ENCODE measurements at regions not wholly inside any gene's neighbourhood (a gene's known extent, or its start where the extent isn't known, plus 50 kb on each side); places are given as distances from the start of the nearest gene placed in this dataset.

- no peak for DNase-seq
Observed at GRCh38 chr6:152905551-152906299, 77.1 kb downstream of the FBXO5 start.

GRCh38 chr6:152909241-152909640, 73.6 kb downstream of the FBXO5 start:
- no peak for DNase-seq

- DNase-seq: no peak
Observed at GRCh38 chr6:152916035-152916434, 66.8 kb downstream of the FBXO5 start.

- no peak for DNase-seq
Observed at GRCh38 chr6:152918991-152919390, 63.9 kb downstream of the FBXO5 start.

GRCh38 chr6:152920016-152920415, 62.8 kb downstream of the FBXO5 start:
- no peak for DNase-seq

Data from NCI-H345 (cell line).